ENCODE measurements at regions not wholly inside any gene's neighbourhood (a gene's known extent, or its start where the extent isn't known, plus 50 kb on each side); places are given as distances from the start of the nearest gene placed in this dataset.

- TF ChIP-seq, protein P1, sequence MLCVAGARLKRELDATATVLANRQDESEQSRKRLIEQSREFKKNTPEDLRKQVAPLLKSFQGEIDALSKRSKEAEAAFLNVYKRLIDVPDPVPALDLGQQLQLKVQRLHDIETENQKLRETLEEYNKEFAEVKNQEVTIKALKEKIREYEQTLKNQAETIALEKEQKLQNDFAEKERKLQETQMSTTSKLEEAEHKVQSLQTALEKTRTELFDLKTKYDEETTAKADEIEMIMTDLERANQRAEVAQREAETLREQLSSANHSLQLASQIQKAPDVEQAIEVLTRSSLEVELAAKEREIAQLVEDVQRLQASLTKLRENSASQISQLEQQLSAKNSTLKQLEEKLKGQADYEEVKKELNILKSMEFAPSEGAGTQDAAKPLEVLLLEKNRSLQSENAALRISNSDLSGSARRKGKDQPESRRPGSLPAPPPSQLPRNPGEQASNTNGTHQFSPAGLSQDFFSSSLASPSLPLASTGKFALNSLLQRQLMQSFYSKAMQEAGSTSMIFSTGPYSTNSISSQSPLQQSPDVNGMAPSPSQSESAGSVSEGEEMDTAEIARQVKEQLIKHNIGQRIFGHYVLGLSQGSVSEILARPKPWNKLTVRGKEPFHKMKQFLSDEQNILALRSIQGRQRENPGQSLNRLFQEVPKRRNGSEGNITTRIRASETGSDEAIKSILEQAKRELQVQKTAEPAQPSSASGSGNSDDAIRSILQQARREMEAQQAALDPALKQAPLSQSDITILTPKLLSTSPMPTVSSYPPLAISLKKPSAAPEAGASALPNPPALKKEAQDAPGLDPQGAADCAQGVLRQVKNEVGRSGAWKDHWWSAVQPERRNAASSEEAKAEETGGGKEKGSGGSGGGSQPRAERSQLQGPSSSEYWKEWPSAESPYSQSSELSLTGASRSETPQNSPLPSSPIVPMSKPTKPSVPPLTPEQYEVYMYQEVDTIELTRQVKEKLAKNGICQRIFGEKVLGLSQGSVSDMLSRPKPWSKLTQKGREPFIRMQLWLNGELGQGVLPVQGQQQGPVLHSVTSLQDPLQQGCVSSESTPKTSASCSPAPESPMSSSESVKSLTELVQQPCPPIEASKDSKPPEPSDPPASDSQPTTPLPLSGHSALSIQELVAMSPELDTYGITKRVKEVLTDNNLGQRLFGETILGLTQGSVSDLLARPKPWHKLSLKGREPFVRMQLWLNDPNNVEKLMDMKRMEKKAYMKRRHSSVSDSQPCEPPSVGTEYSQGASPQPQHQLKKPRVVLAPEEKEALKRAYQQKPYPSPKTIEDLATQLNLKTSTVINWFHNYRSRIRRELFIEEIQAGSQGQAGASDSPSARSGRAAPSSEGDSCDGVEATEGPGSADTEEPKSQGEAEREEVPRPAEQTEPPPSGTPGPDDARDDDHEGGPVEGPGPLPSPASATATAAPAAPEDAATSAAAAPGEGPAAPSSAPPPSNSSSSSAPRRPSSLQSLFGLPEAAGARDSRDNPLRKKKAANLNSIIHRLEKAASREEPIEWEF (CRISPR knock-in tag; IDR thresholded peaks at IDR 0.05) = no peak
- TF ChIP-seq BCLAF1 (IDR thresholded peaks at IDR 0.05; ENCODE audit: borderline replicate concordance in 1 of 2, control insufficient read depth in 1 of 2, low read depth in 2 of 2, low read length in 1 of 2) = no peak
- TF ChIP-seq NELFE (IDR thresholded peaks at IDR 0.05; ENCODE audit: insufficient read depth, insufficient read length) = no peak
- no peak for TF ChIP-seq CBX8 (IDR thresholded peaks at IDR 0.05; ENCODE audit: borderline replicate concordance, extremely low read depth, low read depth, low read length, poor library complexity, severe bottlenecking)
Observed at GRCh38 chr1:239274242-239274830, 112.0 kb upstream of the CHRM3 start (continued).

All from K562 (cell line).